OCI-LY7 (cell line): ENCODE measurements at regions not wholly inside any gene's neighbourhood (a gene's known extent, or its start where the extent isn't known, plus 50 kb on each side); places are given as distances from the start of the nearest gene placed in this dataset.
A peak's percentile ranks its signal among the peaks of the same experiment; 100 is the strongest.
"Not testable (repeated sequence)": the region's sequence is repeated elsewhere in the genome, so short reads cannot be mapped to it uniquely, and the experiment has no call there.

ENCODE experiments used
- BruUV-seq: library from RNA; stranded (reverse); fragments of 400-500 nt; replicated peaks from 2 replicates; lab custom pipeline; 2021; lab: Mats Ljungman, UMichigan
- CTCF ChIA-PET: fragments of 300-600 bp; sonication (Branson Sonifier 250); formaldehyde crosslinking; loops from one replicate; lab custom pipeline; 2022; ENCODE audit warnings: antibody characterized with exemption; ENCODE audit not compliant: unreplicated experiment; lab: Charles Lee
- POLR2A ChIA-PET: fragments of 300-600 bp; sonication (Branson Sonifier 250); formaldehyde crosslinking; loops from one replicate; lab custom pipeline; 2022; ENCODE audit warnings: antibody characterized with exemption; lab: Charles Lee
- DNase-seq: peaks from one replicate; pipeline ENCODE4 v3.0.0-alpha.2; 2015; ENCODE audit warnings: low spot score
- H2AFZ ChIP-seq: fragments of 200-600 bp; sonication (generic), shearing (Covaris generic); 2 replicates; pipeline ENCODE4 v1.6.1; 2014; ENCODE audit warnings: mild to moderate bottlenecking, antibody characterized with exemption, low read length, moderate library complexity
- H3K27ac ChIP-seq: fragments of 200-600 bp; sonication (generic); 2 replicates; pipeline ENCODE4 v1.5.1; 2014; ENCODE audit warnings: mixed run types, low read depth, mild to moderate bottlenecking, moderate library complexity, low read length, inconsistent platforms; ENCODE audit not compliant: poor library complexity, severe bottlenecking
- H3K36me3 ChIP-seq: fragments of 200-600 bp; sonication (generic); 2 replicates; pipeline ENCODE4 v1.6.1; 2014; ENCODE audit warnings: mild to moderate bottlenecking, antibody characterized with exemption, low read length, moderate library complexity, mixed read lengths; ENCODE audit not compliant: insufficient read depth
- H3K4me1 ChIP-seq: fragments of 200-600 bp; sonication (generic); 2 replicates; pipeline ENCODE4 v1.5.1; 2014; ENCODE audit warnings: mild to moderate bottlenecking, low read length; ENCODE audit not compliant: insufficient read depth, poor library complexity, severe bottlenecking
- H3K4me2 ChIP-seq: fragments of 200-600 bp; sonication (generic); 2 replicates; pipeline ENCODE4 v1.6.1; 2014; ENCODE audit warnings: mild to moderate bottlenecking, low read length
- H3K4me3 ChIP-seq: fragments of 200-600 bp; sonication (generic); 2 replicates; pipeline ENCODE4 v1.5.1; 2014; ENCODE audit warnings: mild to moderate bottlenecking, low read depth, low read length; ENCODE audit not compliant: poor library complexity, severe bottlenecking
- H3K79me2 ChIP-seq: fragments of 200-600 bp; sonication (generic); 2 replicates; pipeline ENCODE4 v1.6.1; 2016; ENCODE audit warnings: low read depth, mild to moderate bottlenecking, low read length, moderate library complexity, mixed read lengths; ENCODE audit not compliant: insufficient read depth
- H3K9me2 ChIP-seq: fragments of 200-600 bp; sonication (generic); 2 replicates; pipeline ENCODE4 v1.6.1; 2016; ENCODE audit warnings: mild to moderate bottlenecking, low read length, mixed read lengths; ENCODE audit not compliant: insufficient read depth
- H3K9me3 ChIP-seq: fragments of 200-600 bp; sonication (generic); 2 replicates; pipeline ENCODE4 v1.6.1; 2014; ENCODE audit warnings: mild to moderate bottlenecking, mixed run types, low read length, mixed read lengths
- H4K20me1 ChIP-seq: fragments of 200-600 bp; sonication (generic); 2 replicates; pipeline ENCODE4 v1.6.1; 2014; ENCODE audit warnings: mild to moderate bottlenecking, antibody characterized with exemption, low read length, moderate library complexity, mixed read lengths; ENCODE audit not compliant: insufficient read depth
- intact Hi-C: fragments of 100-400 bp; cut with micrococcal nuclease; formaldehyde crosslinking; loops from one replicate; pipeline ENCODE4 v1.10.0; 2022; ENCODE audit not compliant: unreplicated experiment

DNA sequence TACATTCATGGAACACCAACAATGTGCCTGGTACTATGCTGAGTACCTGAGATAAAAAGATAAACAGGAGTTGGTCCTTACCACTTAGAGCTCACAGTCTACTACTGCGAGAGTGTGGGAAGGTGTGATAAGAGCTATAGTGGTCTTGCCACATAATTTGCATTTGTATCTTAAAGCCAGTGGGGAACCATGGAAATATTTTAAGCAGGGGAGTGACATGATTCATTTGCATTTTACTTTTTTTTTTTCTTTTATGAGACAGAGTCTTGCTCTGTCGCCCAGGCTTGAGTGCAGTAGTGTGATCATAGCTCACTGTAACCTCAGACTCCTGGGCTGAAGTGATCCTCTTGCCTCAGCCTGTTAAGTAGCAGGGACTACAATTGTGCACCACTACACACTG is 53.6 kb downstream of the SRGAP2 start:
- H3K79me2 ChIP-seq, BruUV-seq, intact Hi-C loops, H3K4me3 ChIP-seq, H4K20me1 ChIP-seq, POLR2A ChIA-PET, CTCF ChIA-PET, H3K36me3 ChIP-seq, DNase-seq, H2AFZ ChIP-seq, H3K27ac ChIP-seq, H3K9me2 ChIP-seq, H3K9me3 ChIP-seq, H3K4me1 ChIP-seq: not testable (repeated sequence)
- peak overlapping the region; percentile 26; the same call in 1 of the 2 replicates for H3K4me2 ChIP-seq

GRCh38 chr1:206261473-206261872 is 58.1 kb downstream of the SRGAP2 start:
- BruUV-seq, H3K27ac ChIP-seq, H3K4me3 ChIP-seq, H3K36me3 ChIP-seq, H3K4me2 ChIP-seq, CTCF ChIA-PET, DNase-seq, intact Hi-C loops, POLR2A ChIA-PET, H3K9me2 ChIP-seq, H3K79me2 ChIP-seq, H3K9me3 ChIP-seq, H3K4me1 ChIP-seq, H2AFZ ChIP-seq, H4K20me1 ChIP-seq: not testable (repeated sequence)

DNA sequence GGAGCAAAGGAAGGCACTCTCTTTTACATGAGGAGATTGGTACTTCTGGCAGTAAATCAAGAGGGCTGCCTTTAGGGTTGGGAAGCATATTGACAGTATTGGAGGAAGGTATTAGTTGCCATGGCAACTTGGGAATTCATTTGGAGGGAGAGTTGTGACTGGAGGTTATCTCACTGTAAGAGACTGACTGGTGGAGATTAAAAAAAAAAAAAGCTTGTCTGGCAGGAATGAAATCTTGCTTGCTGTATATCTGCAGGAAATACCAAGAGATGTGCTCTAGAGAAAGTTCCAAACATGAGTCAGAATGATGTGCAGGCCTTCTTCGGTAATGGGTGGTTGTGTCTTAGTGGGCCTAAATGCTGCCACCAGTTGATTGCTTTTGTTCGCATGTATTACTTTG is 59.1 kb downstream of the SRGAP2 start:
- H3K4me3 ChIP-seq, DNase-seq, H3K4me1 ChIP-seq, H3K27ac ChIP-seq, H3K9me2 ChIP-seq, BruUV-seq, CTCF ChIA-PET, POLR2A ChIA-PET, H3K9me3 ChIP-seq, H2AFZ ChIP-seq, H3K36me3 ChIP-seq, H4K20me1 ChIP-seq, H3K4me2 ChIP-seq, intact Hi-C loops, H3K79me2 ChIP-seq: not testable (repeated sequence)

GRCh38 chr1:206264916-206265315 is 61.6 kb downstream of the SRGAP2 start:
- H3K27ac ChIP-seq, BruUV-seq, intact Hi-C loops, CTCF ChIA-PET, H3K4me3 ChIP-seq, H3K36me3 ChIP-seq, H3K4me1 ChIP-seq, POLR2A ChIA-PET, H3K79me2 ChIP-seq, H3K9me2 ChIP-seq, DNase-seq, H3K4me2 ChIP-seq, H4K20me1 ChIP-seq, H3K9me3 ChIP-seq, H2AFZ ChIP-seq: not testable (repeated sequence)

DNA sequence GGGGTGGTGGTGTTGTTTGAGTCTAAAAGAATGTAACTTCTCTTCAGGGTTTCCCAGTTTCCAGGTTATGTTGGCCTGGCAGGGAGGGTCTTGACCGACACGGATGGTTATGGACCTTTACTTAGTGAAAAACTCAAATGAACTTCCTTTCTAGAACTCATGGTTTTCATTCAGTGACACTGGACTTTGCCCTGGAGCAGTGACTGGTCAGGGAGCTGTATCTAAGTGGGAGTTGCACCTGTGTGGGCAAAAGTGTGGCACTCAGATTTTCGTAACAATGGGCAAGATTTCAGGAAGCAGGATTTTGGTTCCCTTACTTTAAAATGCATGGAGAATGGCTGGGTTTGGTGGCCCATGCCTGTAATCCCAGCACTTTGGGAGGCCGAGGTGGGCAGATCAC is 67.8 kb downstream of the SRGAP2 start:
- intact Hi-C loops, DNase-seq, BruUV-seq, H3K4me2 ChIP-seq, H3K9me2 ChIP-seq, H2AFZ ChIP-seq, H3K79me2 ChIP-seq, CTCF ChIA-PET, H3K4me3 ChIP-seq, H4K20me1 ChIP-seq, H3K27ac ChIP-seq, H3K9me3 ChIP-seq, POLR2A ChIA-PET, H3K36me3 ChIP-seq, H3K4me1 ChIP-seq: not testable (repeated sequence)

- H4K20me1 ChIP-seq, BruUV-seq, POLR2A ChIA-PET, DNase-seq, H3K79me2 ChIP-seq, H3K4me2 ChIP-seq, H3K4me1 ChIP-seq, H3K9me3 ChIP-seq, H3K36me3 ChIP-seq, intact Hi-C loops, H3K9me2 ChIP-seq, H3K4me3 ChIP-seq, CTCF ChIA-PET, H2AFZ ChIP-seq, H3K27ac ChIP-seq: not testable (repeated sequence)
These were observed 69.8 kb downstream of the SRGAP2 start for GRCh38 chr1:206273104-206273503.

DNA sequence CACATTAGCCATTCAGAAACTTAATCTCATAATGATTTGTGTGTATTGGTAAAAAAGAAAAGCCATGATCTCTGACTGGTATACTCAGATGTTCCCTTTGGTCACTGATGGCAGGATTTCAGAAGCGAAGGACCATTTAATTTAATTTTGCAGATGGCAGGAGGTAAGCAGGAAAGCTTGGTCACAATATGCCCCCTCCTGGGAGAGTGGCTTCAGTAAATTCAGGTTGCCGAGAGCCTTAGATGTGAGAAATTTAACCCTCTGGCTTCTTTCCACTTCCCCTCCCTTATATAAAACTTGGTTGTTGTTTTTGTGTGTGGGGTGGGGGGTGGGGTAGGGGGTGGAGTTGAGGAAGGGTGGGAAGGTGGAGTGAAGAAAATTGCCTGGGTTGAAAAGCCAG is 72.8 kb downstream of the SRGAP2 start:
- POLR2A ChIA-PET, H3K9me3 ChIP-seq, H3K4me2 ChIP-seq, H3K4me1 ChIP-seq, H2AFZ ChIP-seq, CTCF ChIA-PET, BruUV-seq, H3K79me2 ChIP-seq, H4K20me1 ChIP-seq, H3K4me3 ChIP-seq, H3K36me3 ChIP-seq, DNase-seq, H3K27ac ChIP-seq, H3K9me2 ChIP-seq, intact Hi-C loops: not testable (repeated sequence)
